ENCODE measurements at regions not wholly inside any gene's neighbourhood (a gene's known extent, or its start where the extent isn't known, plus 50 kb on each side); places are given as distances from the start of the nearest gene placed in this dataset.

DNA sequence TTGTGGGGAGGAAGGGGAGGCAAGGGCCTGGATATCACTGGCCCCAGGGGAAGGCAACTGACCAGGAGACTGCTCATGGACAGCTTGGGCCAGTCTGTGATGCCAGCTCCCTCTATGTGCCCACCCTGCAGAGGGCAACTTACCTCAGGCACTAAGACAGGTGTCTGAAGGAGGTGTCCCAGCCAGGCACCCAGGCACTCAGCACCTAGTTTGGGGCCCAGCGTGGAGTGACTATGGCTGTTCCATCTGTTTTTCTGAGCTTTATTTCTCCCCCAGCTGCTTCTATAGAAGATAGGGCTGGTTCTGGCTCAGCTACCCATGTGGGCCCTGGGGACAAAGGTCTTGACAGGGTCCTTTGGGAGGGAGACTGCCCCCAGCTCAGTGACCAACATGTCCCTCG is 150.6 kb upstream of the PCBD1 start:
- in situ Hi-C loops (cut with MboI): no loop called here
- Histone ChIP-seq H3K79me2 (ENCODE audit: control insufficient read depth, insufficient read depth, low read length) (no peaks in the 10 kb centered on the region), H3K9me1 (ENCODE audit: control insufficient read depth, insufficient read depth, low read length) (no peaks in the 10 kb centered on the region), H3K9ac (ENCODE audit: insufficient read depth in 1 of 2, low read depth in 2 of 2, low read length in 2 of 2) (no peak overlapping the region), H3K9me3 (replicated peaks; ENCODE audit: control insufficient read depth, insufficient read depth, low read depth, low read length) (no peaks in the 10 kb centered on the region), H3K27me3 (ENCODE audit: control insufficient read depth in 2 of 2, insufficient read depth in 2 of 2, low read length in 2 of 2) (peaks cover 5 to 54% of the 10 kb centered on the region in 2 experiments; a peak in 4 of 5 replicates), H3K27ac (ENCODE audit: extremely low read depth, low read depth, low read length) (no peak overlapping the region), H3K4me3 (no peak overlapping the region), H3K4me1 (replicated peaks in 1 of 2; ENCODE audit: control insufficient read depth in 2 of 2, insufficient read depth in 2 of 2, low read length in 2 of 2) (no peaks in the 10 kb centered on the region; a peak in 2 of 5 replicates), H2AFZ (ENCODE audit: low read depth, low read length) (no peak overlapping the region), H3K36me3 (ENCODE audit: control insufficient read depth, insufficient read depth, low read length) (no peaks in the 10 kb centered on the region), H4K20me1 (replicated peaks; ENCODE audit: control insufficient read depth, insufficient read depth, low read length) (peaks cover 5% of the 10 kb centered on the region), H3K4me2 (ENCODE audit: insufficient read depth, low read length) (no peak overlapping the region)
- no TSS peak for BruUV-seq (replicated peaks)
- intact Hi-C loops (cut with micrococcal nuclease): no loop called here
- WGBS (ENCODE audit: insufficient coverage, low coverage, missing lambda C conversion rate): 4% methylated on average over 2 of the region's 2 CpGs
- no peak for ATAC-seq
- no peak for DNase-seq (ENCODE audit: extremely low read depth in 1 of 4, low spot score in 3 of 4)
- POLR2A ChIA-PET: interaction anchor here (0.6 kb wide), 2 partner anchors 691 to 1649 kb away, joined by 3 to 4 read pairs; no protein-coding TSS in a partner anchor
- CTCF ChIA-PET (ENCODE audit: low intra/inter-chr PET ratio): no interaction called here
- FAIRE-seq: no peak
- TF ChIP-seq RUNX1 (IDR thresholded peaks at IDR 0.05; ENCODE audit: low read depth): no peak

DNA sequence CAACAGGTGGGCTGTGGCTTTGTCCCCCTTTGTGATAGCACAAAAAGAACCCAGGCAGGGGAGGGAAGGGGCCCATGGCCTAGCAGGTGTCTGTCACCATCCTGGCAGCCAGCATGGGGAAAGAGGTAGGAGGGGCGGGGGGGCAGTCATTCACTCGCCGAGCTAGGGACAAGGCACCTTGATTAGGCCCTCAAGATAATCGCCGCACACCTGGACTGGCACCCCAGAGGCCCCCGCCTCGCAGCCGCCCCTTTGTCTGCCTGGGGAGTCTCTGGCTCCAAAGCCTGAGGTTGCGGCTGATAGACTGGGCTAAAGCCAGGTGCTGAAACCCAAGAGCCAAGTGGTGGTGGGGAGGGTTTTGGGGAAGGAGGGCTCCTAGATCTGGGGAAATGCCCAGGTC is 151.2 kb upstream of the PCBD1 start:
- Histone ChIP-seq H3K9me3 (replicated peaks; ENCODE audit: control insufficient read depth, insufficient read depth, low read depth, low read length) (no peaks in the 10 kb centered on the region), H3K9ac (ENCODE audit: insufficient read depth in 1 of 2, low read depth in 2 of 2, low read length in 2 of 2) (no peak overlapping the region), H3K4me1 (replicated peaks in 1 of 2; ENCODE audit: control insufficient read depth in 2 of 2, insufficient read depth in 2 of 2, low read length in 2 of 2) (no peaks in the 10 kb centered on the region; a peak in 2 of 5 replicates), H3K27ac (ENCODE audit: extremely low read depth, low read depth, low read length) (no peak overlapping the region), H2AFZ (ENCODE audit: low read depth, low read length) (no peak overlapping the region), H3K4me3 (no peak overlapping the region), H3K9me1 (ENCODE audit: control insufficient read depth, insufficient read depth, low read length) (no peaks in the 10 kb centered on the region), H4K20me1 (replicated peaks; ENCODE audit: control insufficient read depth, insufficient read depth, low read length) (peaks cover 5% of the 10 kb centered on the region), H3K4me2 (ENCODE audit: insufficient read depth, low read length) (no peak overlapping the region), H3K36me3 (ENCODE audit: control insufficient read depth, insufficient read depth, low read length) (no peaks in the 10 kb centered on the region), H3K79me2 (ENCODE audit: control insufficient read depth, insufficient read depth, low read length) (no peaks in the 10 kb centered on the region), H3K27me3 (ENCODE audit: control insufficient read depth in 2 of 2, insufficient read depth in 2 of 2, low read length in 2 of 2) (peaks cover 5 to 55% of the 10 kb centered on the region in 2 experiments; a peak in 4 of 5 replicates)
- in situ Hi-C loops (cut with MboI): no loop called here
- ATAC-seq (no peak), FAIRE-seq (no peak), DNase-seq (ENCODE audit: extremely low read depth in 1 of 4, low spot score in 3 of 4) (no peak)
- WGBS (ENCODE audit: insufficient coverage, low coverage, missing lambda C conversion rate): 0% methylated on average over 9 of the region's 9 CpGs
- CTCF ChIA-PET (ENCODE audit: low intra/inter-chr PET ratio): no interaction called here
- intact Hi-C loops (cut with micrococcal nuclease): no loop called here
- POLR2A ChIA-PET: interaction anchor here (0.6 kb wide), 1 partner anchor 691 kb away, joined by 4 read pairs; no protein-coding TSS in a partner anchor
- BruUV-seq (replicated peaks): no TSS peak
- TF ChIP-seq ATF7 (IDR thresholded peaks at IDR 0.05): no peak
- no peak for TF ChIP-seq ZC3H4 (CRISPR knock-in tag; IDR thresholded peaks at IDR 0.05; ENCODE audit: borderline replicate concordance)
- no peak for TF ChIP-seq CHCHD3 (CRISPR knock-in tag; IDR thresholded peaks at IDR 0.05)
- no peak for TF ChIP-seq DACH1 (IDR thresholded peaks at IDR 0.05; ENCODE audit: partially characterized antibody)
- no peak for TF ChIP-seq MAX (CRISPR knock-in tag; IDR thresholded peaks at IDR 0.05)
- no peak for TF ChIP-seq HNRNPL (IDR thresholded peaks at IDR 0.05; ENCODE audit: low read depth, low read length)
- no peak for TF ChIP-seq TFAM (CRISPR knock-in tag; conservative IDR thresholded peaks at IDR 0.05)

Data from K562 (cell line).